Esophagus muscularis mucosa (tissue), 4 donors: ENCODE measurements at regions not wholly inside any gene's neighbourhood (a gene's known extent, or its start where the extent isn't known, plus 50 kb on each side); places are given as distances from the start of the nearest gene placed in this dataset.

Experiments
- CTCF ChIP-seq, 3 experiments: fragments of 200-600 bp in 2 of 3; fragments of 450-650 bp in 1 of 3; sonication (generic) in 2 of 3; IDR thresholded peaks; one replicate each; pipeline ENCODE4 v1.5.1; 2017 to 2019; ENCODE audit warnings: antibody characterized with exemption in 3 of 3, mild to moderate bottlenecking in 2 of 3, moderate library complexity in 1 of 3
- EP300 ChIP-seq: sonication (generic); formaldehyde crosslinking; IDR thresholded peaks from one replicate; pipeline ENCODE4 v1.6.1; 2017; ENCODE audit warnings: antibody characterized with exemption
- POLR2A ChIP-seq: fragments of 450-650 bp; IDR thresholded peaks from one replicate; pipeline ENCODE4 v1.6.1; 2017; ENCODE audit warnings: antibody characterized with exemption, moderate library complexity, mild to moderate bottlenecking, low read depth
- POLR2AphosphoS5 ChIP-seq, 2 donors: sonication (generic); formaldehyde crosslinking; IDR thresholded peaks; one replicate each; pipeline ENCODE4 v1.6.1; 2017; ENCODE audit warnings: antibody characterized with exemption in 2 of 2

- TF ChIP-seq EP300 (no peak), CTCF (IDR thresholded peaks at IDR 0.05) (no peak), POLR2AphosphoS5 (IDR thresholded peaks at IDR 0.05) (no peak), POLR2A (no peak)
These were observed 135.4 kb downstream of the CCT6B start for GRCh38 chr17:34825884-34826283.
